ENCODE measurements at regions not wholly inside any gene's neighbourhood (a gene's known extent, or its start where the extent isn't known, plus 50 kb on each side); places are given as distances from the start of the nearest gene placed in this dataset.
"Not testable (repeated sequence)": the region's sequence is repeated elsewhere in the genome, so short reads cannot be mapped to it uniquely, and the experiment has no call there.

- no peaks in the 10 kb centered on the region for H3K9me3 ChIP-seq
- ATAC-seq, result no peak
- H3K27ac ChIP-seq, result no peak overlapping the region
- intact Hi-C loops (cut with DNase I), result no loop called here
- TF ChIP-seq CTCF (IDR thresholded peaks at IDR 0.05), result no peak
- H3K4me1 ChIP-seq, result no peaks in the 10 kb centered on the region
- WGBS, 3 donors, result 29 to 44% (median 36%) methylated on average over 1 of the region's 1 CpG
- H3K4me3 ChIP-seq, result no peak overlapping the region
- no peaks in the 10 kb centered on the region for H3K36me3 ChIP-seq (ENCODE audit: insufficient read depth in 1 of 2, low read depth in 1 of 2)
- no peak for DNase-seq
- H3K27me3 ChIP-seq (ENCODE audit: insufficient read depth in 3 of 3, low read length in 2 of 3), result peaks cover 0 to 3% (median 0%) of the 10 kb centered on the region in 3 donors
These were observed 188.2 kb upstream of the IRX5 start for GRCh38 chr16:54742436-54742835.

- DNase-seq (no peak), ATAC-seq (no peak)
- Histone ChIP-seq H3K4me3 (no peak overlapping the region), H3K27me3 (ENCODE audit: insufficient read depth in 3 of 3, low read length in 2 of 3) (no peaks in the 10 kb centered on the region), H3K27ac (no peak overlapping the region), H3K4me1 (no peaks in the 10 kb centered on the region), H3K36me3 (ENCODE audit: insufficient read depth in 1 of 2, low read depth in 1 of 2) (no peaks in the 10 kb centered on the region), H3K9me3 (no peaks in the 10 kb centered on the region)
- 92 to 95% (median 95%) methylated on average over 4 of the region's 4 CpGs for WGBS, 3 donors
- no peak for TF ChIP-seq CTCF (IDR thresholded peaks at IDR 0.05)
- intact Hi-C loops (cut with DNase I), result no loop called here
These were observed 191.3 kb upstream of the IRX5 start for GRCh38 chr16:54739381-54739780.

- no peaks in the 10 kb centered on the region for H3K9me3 ChIP-seq
- H3K27me3 ChIP-seq (ENCODE audit: insufficient read depth in 3 of 3, low read length in 2 of 3), result peaks cover 0 to 5% (median 0%) of the 10 kb centered on the region in 3 donors
- intact Hi-C loops (cut with DNase I), result no loop called here
- no peak overlapping the region for H3K4me3 ChIP-seq
- H3K36me3 ChIP-seq (ENCODE audit: insufficient read depth in 1 of 2, low read depth in 1 of 2), result no peaks in the 10 kb centered on the region
- H3K27ac ChIP-seq, result no peak overlapping the region
- 73 to 84% (median 78%) methylated on average over 1 of the region's 1 CpG for WGBS, 3 donors
- ATAC-seq (no peak), DNase-seq (no peak)
- H3K4me1 ChIP-seq, result no peaks in the 10 kb centered on the region
- TF ChIP-seq CTCF (IDR thresholded peaks at IDR 0.05), result no peak
These were observed 196.5 kb upstream of the IRX5 start for GRCh38 chr16:54734156-54734555.

GRCh38 chr16:54727696-54728095 lies 203.0 kb upstream of the IRX5 start:
- intact Hi-C loops (cut with DNase I); H3K4me3 ChIP-seq; ATAC-seq; H3K4me1 ChIP-seq; H3K27me3 ChIP-seq (ENCODE audit: insufficient read depth in 3 of 3, low read length in 2 of 3); DNase-seq; H3K36me3 ChIP-seq (ENCODE audit: insufficient read depth in 1 of 2, low read depth in 1 of 2); H3K27ac ChIP-seq; H3K9me3 ChIP-seq: not testable (repeated sequence)
- 37 to 47% (median 38%) methylated on average over 1 of the region's 1 CpG for WGBS, 3 donors

GRCh38 chr16:54724346-54724925 lies 206.2 kb upstream of the IRX5 start:
- H3K9me3 ChIP-seq, result no peaks in the 10 kb centered on the region
- DNase-seq, result no peak
- no peak overlapping the region for H3K4me3 ChIP-seq
- 75 to 84% (median 77%) methylated on average over 3 of the region's 3 CpGs for WGBS, 3 donors
- peaks cover 0 to 2% (median 0%) of the 10 kb centered on the region in 3 donors for H3K27me3 ChIP-seq (ENCODE audit: insufficient read depth in 3 of 3, low read length in 2 of 3)
- TF ChIP-seq CTCF (IDR thresholded peaks at IDR 0.05), result no peak
- H3K4me1 ChIP-seq, result no peaks in the 10 kb centered on the region
- no peak for ATAC-seq
- intact Hi-C loops (cut with DNase I), result no loop called here
- no peak overlapping the region for H3K27ac ChIP-seq
- no peaks in the 10 kb centered on the region for H3K36me3 ChIP-seq (ENCODE audit: insufficient read depth in 1 of 2, low read depth in 1 of 2)

All from psoas muscle (tissue), 7 donors.